Mesodermal cell (in vitro differentiated cells): ENCODE measurements at regions not wholly inside any gene's neighbourhood (a gene's known extent, or its start where the extent isn't known, plus 50 kb on each side); places are given as distances from the start of the nearest gene placed in this dataset.

ENCODE experiments used
- H3K27ac ChIP-seq: 2 replicates; pipeline ENCODE4 v1.7.0; 2013; ENCODE audit warnings: mild to moderate bottlenecking, low read depth, low read length, moderate library complexity; ENCODE audit not compliant: severe bottlenecking
- H3K36me3 ChIP-seq: 2 replicates; pipeline ENCODE4 v1.7.1; 2013; ENCODE audit warnings: mild to moderate bottlenecking, low read length, moderate library complexity; ENCODE audit not compliant: control insufficient read depth, insufficient read depth
- H3K4me1 ChIP-seq: one replicate; pipeline ENCODE4 v1.7.1; 2013; ENCODE audit warnings: mild to moderate bottlenecking, low read length; ENCODE audit not compliant: insufficient read depth, control insufficient read depth, poor library complexity, severe bottlenecking
- H3K4me3 ChIP-seq: 2 replicates; pipeline ENCODE4 v1.7.0; 2013; ENCODE audit warnings: low read length, control low read depth, mild to moderate bottlenecking; ENCODE audit not compliant: insufficient read depth, poor library complexity, severe bottlenecking; ENCODE audit errors: extremely low read depth
- H3K9me3 ChIP-seq: 2 replicates; pipeline ENCODE4 v1.7.1; 2013; ENCODE audit warnings: mild to moderate bottlenecking, low read length, moderate library complexity; ENCODE audit not compliant: control insufficient read depth
- WGBS, 2 experiments: methylation state at CpG; one replicate each; pipeline ENCODE4 v1.1.5; 2013; ENCODE audit warnings: missing lambda C conversion rate in 2 of 2; ENCODE audit not compliant: insufficient coverage in 2 of 2; 5-methylcytosine and 5-hydroxymethylcytosine counted together

DNA sequence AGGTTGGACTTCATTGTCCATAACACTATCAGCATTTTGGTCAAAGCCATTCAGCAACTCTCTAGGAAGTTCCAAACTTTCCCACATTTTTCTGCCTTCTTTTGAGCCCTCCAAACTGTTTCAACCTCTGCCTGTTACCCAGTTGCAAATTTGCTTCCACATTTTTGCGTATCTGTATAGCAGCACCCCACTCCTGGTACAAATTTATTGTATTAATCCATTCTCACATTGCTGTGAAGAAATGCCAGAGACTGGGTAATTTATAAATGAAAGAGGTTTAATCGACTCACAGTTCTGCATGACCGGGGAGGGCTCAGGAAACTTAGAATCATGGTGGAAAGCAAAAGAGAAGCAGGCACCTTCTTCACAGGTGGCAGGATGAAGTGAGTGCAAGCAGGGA, 198.8 kb downstream of the MTERF1 start:
- Histone ChIP-seq H3K9me3 (peaks cover 18% of the 10 kb centered on the region), H3K27ac (no peak overlapping the region), H3K4me3 (no peak overlapping the region), H3K4me1 (no peaks in the 10 kb centered on the region), H3K36me3 (no peaks in the 10 kb centered on the region)
- WGBS, 2 experiments: 93 to 100% methylated on average over 2 of the region's 3 CpGs

DNA sequence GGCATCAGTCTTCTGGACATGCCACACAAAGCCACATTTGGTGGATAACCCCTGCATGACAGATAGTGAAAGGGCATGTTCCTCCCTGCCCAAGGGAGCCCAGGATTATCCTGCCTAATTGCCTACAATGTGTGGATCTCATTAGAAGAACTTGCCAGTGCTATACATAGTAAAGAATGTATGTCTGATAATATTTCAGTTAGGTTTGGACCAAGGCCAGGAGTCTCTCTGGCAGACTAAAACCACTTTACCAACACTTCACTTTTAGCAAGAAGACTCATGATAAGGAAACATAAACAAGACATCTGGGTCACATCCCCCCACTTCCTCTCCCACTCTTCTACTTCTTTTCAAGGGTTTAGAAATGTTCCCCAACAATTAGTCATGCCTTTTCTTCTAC, 196.7 kb downstream of the MTERF1 start:
- Histone ChIP-seq H3K27ac (no peak overlapping the region), H3K36me3 (no peaks in the 10 kb centered on the region), H3K4me1 (no peaks in the 10 kb centered on the region), H3K4me3 (no peak overlapping the region), H3K9me3 (peaks cover 18% of the 10 kb centered on the region)

DNA sequence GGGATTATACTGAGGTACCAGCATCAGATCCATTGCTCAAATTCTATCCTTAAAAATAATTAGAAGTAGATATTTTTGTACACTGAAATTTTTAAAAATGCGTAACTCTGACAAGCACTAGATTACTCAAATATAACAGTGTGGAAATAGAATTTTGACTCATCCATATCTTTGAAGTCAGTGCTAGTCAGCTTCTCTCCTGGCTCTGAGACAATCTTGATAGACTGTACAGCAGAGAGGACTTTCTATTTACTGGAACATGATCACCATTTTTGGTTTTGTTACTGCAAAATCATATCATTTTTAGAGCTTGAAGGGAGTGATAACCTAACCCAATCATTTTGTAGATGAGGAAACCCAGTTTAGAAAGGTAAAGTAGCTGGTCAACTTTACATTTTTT, 195.0 kb downstream of the MTERF1 start:
- WGBS, 2 experiments: no CpG with 5 or more reads among the region's 1 CpG
- Histone ChIP-seq H3K4me3 (no peak overlapping the region), H3K4me1 (no peaks in the 10 kb centered on the region), H3K9me3 (peaks cover 10% of the 10 kb centered on the region), H3K36me3 (no peaks in the 10 kb centered on the region), H3K27ac (no peak overlapping the region)

DNA sequence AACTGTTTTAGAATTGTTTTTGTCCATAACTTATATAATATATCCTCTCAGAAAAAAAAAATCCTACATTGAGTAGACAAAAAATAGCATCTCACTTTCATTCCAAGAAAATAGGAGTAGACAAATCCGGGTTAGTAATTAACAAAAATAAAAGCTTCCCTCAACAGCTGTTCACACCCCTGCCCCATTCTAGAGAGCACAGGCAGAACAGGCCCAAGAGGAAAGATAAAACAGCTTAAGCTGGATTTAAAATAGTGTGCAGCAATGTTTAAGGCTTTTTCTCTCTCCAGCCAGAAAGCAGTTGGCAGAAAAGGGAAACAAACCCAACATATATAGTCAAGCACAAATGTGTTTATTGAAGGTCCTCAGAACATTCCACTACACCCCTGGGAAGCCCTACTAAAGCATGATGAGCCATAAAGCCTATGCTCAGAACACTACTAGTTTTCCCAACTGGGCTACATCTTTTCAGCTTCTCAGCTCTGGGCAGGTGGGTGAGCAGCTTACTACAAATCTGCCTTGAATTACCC, 189.9 kb downstream of the MTERF1 start:
- Histone ChIP-seq H3K9me3 (no peaks in the 10 kb centered on the region), H3K4me3 (no peak overlapping the region), H3K27ac (no peak overlapping the region), H3K36me3 (no peaks in the 10 kb centered on the region), H3K4me1 (no peaks in the 10 kb centered on the region)
- WGBS, 2 experiments: no CpG with 5 or more reads among the region's 1 CpG

DNA sequence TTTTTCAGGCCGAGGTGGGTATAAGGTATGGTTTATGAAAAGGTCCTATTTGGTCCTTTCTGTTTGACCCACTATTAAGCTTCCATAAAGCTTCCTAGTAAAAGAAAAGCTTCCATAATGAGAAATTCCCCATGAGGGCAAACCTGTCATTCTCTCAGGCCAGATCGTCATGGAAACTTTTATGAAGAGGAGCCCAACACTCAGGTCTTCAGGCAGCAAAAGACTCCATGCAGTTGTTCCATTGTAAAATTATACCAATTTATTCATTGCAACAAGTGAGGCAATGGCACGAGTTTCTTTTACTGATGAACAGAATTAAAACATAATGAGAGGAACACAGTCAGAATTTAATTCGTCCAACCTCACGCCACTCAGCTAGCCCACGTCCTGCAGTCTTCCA, 188.6 kb downstream of the MTERF1 start:
- no peaks in the 10 kb centered on the region for H3K36me3 ChIP-seq

DNA sequence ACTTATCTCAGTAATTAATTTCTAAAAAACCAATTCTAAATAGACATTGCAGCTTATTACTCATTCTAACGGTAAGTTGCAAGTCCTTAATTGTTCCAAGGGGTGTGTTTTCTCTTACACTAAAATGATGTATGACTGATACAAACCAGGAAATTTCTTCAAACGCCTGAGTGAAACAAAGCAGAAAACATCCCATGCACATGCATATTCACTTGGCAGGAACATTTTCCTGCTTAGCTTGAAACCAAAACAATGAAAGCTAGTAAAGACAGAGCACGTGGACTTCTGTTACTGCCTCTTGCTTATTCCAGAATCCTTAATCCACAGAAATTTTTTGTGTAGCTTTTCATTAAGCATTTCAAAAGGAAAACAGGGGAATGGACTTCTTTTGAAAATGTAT, 187.7 kb downstream of the MTERF1 start:
- Histone ChIP-seq H3K4me3 (no peak overlapping the region), H3K36me3 (no peaks in the 10 kb centered on the region), H3K27ac (no peak overlapping the region), H3K9me3 (no peaks in the 10 kb centered on the region), H3K4me1 (no peaks in the 10 kb centered on the region)
- WGBS, 2 experiments: 14 to 100% methylated on average over 1 of the region's 3 CpGs

More for the DNA sequence above, 188.6 kb downstream of the MTERF1 start:
- Histone ChIP-seq H3K4me3 (no peak overlapping the region), H3K4me1 (no peaks in the 10 kb centered on the region), H3K27ac (no peak overlapping the region), H3K9me3 (no peaks in the 10 kb centered on the region)
- WGBS, 2 experiments: 86% methylated on average over 2 of the region's 6 CpGs; no CpG with 5 or more reads in 1 of the 2 experiments

DNA sequence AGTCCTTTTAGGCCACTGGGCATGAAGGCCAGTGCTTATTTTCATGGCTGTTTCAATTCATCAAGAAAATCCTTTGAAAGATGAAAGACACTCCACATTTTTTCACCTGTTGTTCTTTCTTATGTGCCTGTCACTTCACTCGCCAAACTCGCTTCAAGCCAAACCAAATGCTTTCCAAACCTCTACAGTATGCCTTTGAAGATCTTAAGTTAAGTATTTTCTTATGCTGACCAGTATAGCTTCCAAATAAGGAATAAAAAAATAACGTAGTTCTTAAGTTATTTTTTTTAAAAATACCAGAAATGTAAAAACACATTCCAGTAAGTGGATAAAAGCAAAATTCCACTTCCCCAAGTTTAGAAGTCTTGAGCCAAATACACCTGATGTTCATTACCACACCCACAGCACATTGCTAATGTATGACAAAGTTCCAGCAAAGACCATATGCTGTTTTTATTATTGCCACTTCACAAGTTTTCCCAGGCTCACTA, 186.1 kb downstream of the MTERF1 start:
- Histone ChIP-seq H3K27ac (no peak overlapping the region), H3K36me3 (no peaks in the 10 kb centered on the region), H3K4me3 (no peak overlapping the region), H3K9me3 (no peaks in the 10 kb centered on the region), H3K4me1 (no peaks in the 10 kb centered on the region)
- no CpG with 5 or more reads among the region's 3 CpGs for WGBS, 2 experiments

DNA sequence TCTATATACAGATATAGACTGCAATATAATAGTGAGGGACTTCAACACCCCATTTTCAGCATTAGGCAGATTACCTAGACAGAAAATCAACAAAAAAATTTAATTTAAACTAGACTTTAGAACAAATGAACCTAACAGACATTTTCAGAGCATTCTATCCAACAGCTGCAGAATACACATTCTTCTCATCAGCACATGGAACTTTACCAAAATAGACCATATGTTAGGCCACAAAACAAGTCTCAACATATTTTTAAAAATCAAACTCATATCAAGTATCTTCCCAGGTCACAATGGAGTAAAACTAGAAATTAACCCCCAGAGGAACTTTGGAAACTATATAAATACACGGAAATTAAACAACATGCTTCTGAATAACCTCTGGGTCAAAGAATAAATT, 169.6 kb downstream of the MTERF1 start:
- no peak overlapping the region for H3K27ac ChIP-seq
- H3K36me3 ChIP-seq: no peaks in the 10 kb centered on the region
- H3K9me3 ChIP-seq: peaks cover 2% of the 10 kb centered on the region
- no peak overlapping the region for H3K4me3 ChIP-seq
- no CpG with 5 or more reads among the region's 1 CpG for WGBS, 2 experiments
- no peaks in the 10 kb centered on the region for H3K4me1 ChIP-seq

DNA sequence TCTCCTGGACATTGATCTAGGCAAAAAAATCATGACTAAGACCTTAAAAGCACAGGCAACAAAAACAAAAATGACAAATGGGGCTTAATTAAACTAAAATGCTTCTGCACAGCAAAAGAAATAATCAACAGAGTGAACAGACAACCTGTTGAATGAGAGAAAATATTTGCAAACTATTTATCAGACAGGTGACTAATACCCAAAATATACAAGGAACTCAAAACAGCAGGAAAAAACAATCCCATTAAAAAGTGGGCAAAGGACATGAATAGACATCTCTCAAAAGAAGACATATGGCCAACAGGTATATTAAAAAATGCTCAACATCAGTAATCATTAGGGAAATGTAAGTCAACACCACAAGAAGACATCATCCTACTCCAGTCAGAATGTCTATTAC, 166.8 kb downstream of the MTERF1 start:
- Histone ChIP-seq H3K27ac (no peak overlapping the region), H3K4me1 (no peaks in the 10 kb centered on the region), H3K36me3 (no peaks in the 10 kb centered on the region), H3K9me3 (no peaks in the 10 kb centered on the region), H3K4me3 (no peak overlapping the region)

DNA sequence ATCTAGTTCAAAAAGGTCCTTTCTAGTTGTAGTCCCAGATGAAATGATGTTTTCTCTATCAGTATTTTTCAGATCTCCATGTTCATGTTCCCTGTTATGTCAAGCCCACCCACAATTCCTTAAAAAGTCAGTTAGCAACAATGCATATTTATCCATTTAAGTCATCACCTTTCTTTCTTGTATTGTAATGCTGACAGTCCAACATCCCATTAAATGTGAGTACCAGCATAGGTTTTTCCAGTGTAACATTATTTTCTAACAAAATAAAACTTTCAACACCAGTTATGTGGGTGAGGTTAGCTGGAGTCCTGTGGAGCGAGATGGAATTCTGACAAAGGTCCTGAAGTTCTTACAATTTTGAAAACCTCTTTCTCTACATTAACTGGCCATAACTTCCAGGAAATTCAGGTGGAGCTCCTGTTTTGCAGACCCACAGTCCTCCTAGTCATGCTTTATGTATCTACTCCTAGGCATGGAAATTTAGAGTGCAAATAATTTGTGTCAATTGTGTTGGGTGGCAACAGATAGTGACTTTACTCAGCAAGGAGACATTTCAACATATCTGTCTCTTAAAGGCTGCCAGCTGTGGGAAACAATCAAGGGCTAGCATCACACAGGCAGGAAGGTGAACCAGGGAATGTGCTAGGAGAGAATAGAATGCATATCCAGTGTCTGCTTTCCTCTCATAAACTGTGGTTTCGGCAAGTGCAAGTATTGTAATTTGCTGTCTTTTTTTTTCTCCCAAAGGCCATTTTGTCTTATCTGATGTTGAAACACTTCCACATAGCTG, 162.6 kb downstream of the MTERF1 start:
- 100% methylated on average over 1 of the region's 2 CpGs; no CpG with 5 or more reads in 1 of the 2 experiments for WGBS, 2 experiments
- no peak overlapping the region for H3K4me3 ChIP-seq
- H3K27ac ChIP-seq: no peak overlapping the region
- no peaks in the 10 kb centered on the region for H3K4me1 ChIP-seq
- H3K9me3 ChIP-seq: no peaks in the 10 kb centered on the region
- H3K36me3 ChIP-seq: no peaks in the 10 kb centered on the region

DNA sequence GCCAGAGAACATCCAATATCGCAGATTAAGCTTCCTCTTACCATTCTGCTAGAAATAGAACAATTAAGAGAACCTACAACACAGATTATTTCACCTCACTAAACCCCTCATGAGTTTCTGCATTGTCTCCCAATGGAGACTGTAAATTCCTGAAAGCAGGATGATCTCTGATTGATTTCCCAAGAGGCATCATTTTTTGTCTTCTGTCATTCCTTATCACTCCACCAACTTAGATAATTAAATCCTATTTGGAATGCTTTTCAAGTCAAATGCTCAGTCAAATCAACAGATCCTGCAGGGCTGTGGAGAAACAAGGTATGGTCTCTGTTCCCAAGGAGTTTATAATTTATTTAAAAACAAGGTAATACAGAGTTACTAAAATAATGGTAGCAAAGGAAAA, 161.5 kb downstream of the MTERF1 start:
- Histone ChIP-seq H3K27ac (no peak overlapping the region), H3K36me3 (no peaks in the 10 kb centered on the region), H3K9me3 (no peaks in the 10 kb centered on the region), H3K4me3 (no peak overlapping the region), H3K4me1 (no peaks in the 10 kb centered on the region)
- WGBS, 2 experiments: 89% methylated on average over 1 of the region's 1 CpG; no CpG with 5 or more reads in 1 of the 2 experiments
